Jurkat, Clone E6-1 (cell line): ENCODE measurements at regions not wholly inside any gene's neighbourhood (a gene's known extent, or its start where the extent isn't known, plus 50 kb on each side); places are given as distances from the start of the nearest gene placed in this dataset.
"Not testable (repeated sequence)": the region's sequence is repeated elsewhere in the genome, so short reads cannot be mapped to it uniquely, and the experiment has no call there.

ENCODE experiments used
- DNase-seq: peaks from one replicate; pipeline ENCODE4 v3.0.0-alpha.2; 2011; ENCODE audit warnings: low read depth, low spot score
- H3K4me3 ChIP-seq: 2 replicates; pipeline ENCODE4 v1.5.1; 2011; ENCODE audit warnings: mild to moderate bottlenecking, low read length, control low read depth, moderate library complexity

- DNase-seq = no peak
- H3K4me3 ChIP-seq = no peak overlapping the region
Measured at GRCh38 chr13:80105350-80105749, 235.6 kb downstream of the SPRY2 start.

- DNase-seq = no peak
- no peak overlapping the region for H3K4me3 ChIP-seq
Measured at GRCh38 chr13:80101040-80101439, 239.9 kb downstream of the SPRY2 start.

DNA sequence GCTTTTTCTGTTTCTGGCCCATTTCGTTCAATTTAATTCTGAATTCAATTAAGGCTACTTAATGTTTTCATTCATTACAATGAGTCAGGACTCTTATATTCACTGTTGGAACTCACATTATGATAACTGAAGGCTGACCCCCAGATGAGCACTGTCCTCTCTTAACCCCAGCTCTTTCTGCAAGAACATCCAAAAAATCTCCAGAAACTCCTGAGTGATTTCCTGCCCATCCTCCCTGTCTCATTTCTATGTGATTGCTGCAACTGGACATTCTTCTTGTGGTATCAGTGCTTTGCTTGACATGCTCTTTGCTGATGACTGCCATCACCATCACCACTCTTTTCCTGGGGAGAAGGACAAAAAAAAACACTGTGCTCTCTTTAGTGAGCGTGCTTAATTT lies 240.3 kb downstream of the SPRY2 start:
- H3K4me3 ChIP-seq = no peak overlapping the region
- DNase-seq = no peak

- no peak overlapping the region for H3K4me3 ChIP-seq
- no peak for DNase-seq
Measured at GRCh38 chr13:80097561-80097960, 243.4 kb downstream of the SPRY2 start.

- DNase-seq = no peak
- no peak overlapping the region for H3K4me3 ChIP-seq
Measured at GRCh38 chr13:80096383-80096782, 244.5 kb downstream of the SPRY2 start.

DNA sequence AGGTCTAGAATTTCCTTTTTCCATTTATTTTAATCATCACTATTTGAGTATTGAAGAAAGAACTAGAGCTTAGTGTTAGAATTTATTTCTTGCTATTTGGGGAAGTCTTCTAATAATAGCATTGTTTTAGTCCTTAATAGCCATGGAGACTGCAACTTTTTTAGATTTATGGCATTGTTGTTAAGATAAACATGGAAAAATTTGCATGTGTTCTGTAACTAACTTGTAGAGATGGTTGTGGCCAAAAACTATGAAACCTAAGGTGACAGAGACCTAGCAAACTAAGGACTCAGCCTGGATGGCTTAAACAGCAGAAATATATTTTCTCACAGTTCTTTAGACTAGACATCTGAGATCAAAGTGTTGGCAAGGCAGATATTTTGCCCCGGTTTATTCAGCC lies 246.4 kb downstream of the SPRY2 start:
- no peak overlapping the region for H3K4me3 ChIP-seq
- DNase-seq = no peak

GRCh38 chr13:80093888-80094287 lies 247.0 kb downstream of the SPRY2 start:
- no peak for DNase-seq
- H3K4me3 ChIP-seq = no peak overlapping the region

- no peak for DNase-seq
- no peak overlapping the region for H3K4me3 ChIP-seq
Measured at GRCh38 chr13:80086304-80086721, 254.6 kb downstream of the SPRY2 start.

GRCh38 chr13:80083853-80084676 lies 256.9 kb downstream of the SPRY2 start:
- DNase-seq = no peak
- no peak overlapping the region for H3K4me3 ChIP-seq

DNA sequence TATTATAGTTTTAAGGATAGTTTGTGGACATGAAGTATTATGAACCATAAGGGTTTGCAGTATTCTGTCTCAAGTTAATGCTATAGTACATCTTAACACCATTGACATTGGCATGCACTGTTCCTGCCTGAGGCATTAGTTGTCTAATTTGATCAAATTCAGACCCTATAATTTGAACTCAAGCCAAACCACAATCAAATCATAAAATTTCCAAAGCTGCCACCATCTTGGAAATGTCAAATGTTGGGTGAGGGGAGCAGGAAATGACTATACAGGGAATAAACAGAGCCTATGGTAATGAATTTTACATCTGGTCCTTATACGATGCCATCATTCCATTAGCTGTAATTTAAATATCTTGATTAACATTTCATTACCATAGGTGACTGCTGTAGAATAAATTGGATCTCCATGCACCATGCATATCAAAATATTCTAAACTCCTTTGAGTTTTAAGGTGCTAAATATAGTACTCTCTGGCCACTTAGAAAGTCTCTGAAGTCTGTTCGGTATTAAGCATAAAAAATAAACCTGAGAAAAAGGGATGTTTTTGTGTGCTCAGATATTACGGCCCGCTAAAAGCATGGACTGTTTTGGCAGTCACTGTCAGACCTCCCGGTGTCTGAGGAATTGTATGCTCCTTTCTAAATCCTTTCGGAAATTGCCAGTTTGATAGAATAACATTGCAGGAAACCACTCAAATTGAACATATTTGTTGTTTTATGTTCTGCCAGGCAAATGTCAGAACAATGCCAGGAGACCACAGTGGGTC lies 257.7 kb downstream of the SPRY2 start:
- no peak for DNase-seq
- no peak overlapping the region for H3K4me3 ChIP-seq

DNA sequence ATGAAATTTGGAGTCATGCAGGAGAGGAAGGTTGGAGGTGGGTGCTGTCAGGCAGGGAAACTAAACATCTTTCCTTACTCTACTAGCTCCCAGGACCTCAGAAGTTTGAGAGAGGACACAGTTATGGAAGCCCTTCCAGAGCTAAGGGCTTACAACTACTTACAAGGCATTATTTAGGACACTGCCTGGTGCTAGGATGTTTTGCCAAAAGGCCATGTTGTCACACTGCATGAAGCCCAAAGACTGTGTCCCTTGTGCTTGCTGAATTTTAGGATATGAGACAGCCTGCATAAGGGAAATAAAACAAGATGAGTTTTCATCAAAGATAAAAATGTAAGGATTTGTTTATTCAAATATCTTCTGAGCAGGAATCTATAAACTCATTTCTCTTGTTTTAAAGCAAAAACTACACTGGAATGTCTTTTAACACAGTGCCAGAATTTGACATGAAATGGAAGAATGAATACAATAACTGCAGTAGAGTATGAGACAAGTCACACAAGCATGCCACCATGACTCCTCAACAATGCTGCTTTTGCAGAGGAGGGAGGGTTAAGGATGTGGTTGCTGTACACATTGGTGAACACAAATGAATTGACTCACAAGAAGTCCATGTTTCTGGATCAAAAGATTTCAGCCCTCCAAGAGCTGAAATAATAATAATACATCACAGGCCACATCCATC lies 258.4 kb downstream of the SPRY2 start:
- H3K4me3 ChIP-seq = no peak overlapping the region
- DNase-seq = no peak

DNA sequence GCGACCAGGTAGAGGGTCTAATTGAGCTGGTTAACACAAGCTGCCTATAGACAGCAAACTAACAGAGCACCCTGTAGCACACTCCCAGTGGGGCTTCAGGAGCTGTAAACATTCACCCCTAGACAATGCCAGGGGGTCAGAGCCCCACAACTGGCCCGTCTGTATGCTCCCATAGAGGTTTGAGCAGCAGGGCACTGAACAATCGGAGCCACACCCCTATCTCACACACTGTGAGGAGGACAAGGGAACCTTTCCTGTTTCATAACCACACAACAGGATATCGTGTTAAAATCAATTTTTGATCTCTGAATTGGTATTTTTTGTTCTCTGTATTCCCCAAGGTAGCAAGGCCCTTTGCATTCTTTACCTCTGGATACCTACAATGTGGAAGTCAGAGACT lies 266.1 kb downstream of the SPRY2 start:
- H3K4me3 ChIP-seq = no peak overlapping the region
- no peak for DNase-seq

DNA sequence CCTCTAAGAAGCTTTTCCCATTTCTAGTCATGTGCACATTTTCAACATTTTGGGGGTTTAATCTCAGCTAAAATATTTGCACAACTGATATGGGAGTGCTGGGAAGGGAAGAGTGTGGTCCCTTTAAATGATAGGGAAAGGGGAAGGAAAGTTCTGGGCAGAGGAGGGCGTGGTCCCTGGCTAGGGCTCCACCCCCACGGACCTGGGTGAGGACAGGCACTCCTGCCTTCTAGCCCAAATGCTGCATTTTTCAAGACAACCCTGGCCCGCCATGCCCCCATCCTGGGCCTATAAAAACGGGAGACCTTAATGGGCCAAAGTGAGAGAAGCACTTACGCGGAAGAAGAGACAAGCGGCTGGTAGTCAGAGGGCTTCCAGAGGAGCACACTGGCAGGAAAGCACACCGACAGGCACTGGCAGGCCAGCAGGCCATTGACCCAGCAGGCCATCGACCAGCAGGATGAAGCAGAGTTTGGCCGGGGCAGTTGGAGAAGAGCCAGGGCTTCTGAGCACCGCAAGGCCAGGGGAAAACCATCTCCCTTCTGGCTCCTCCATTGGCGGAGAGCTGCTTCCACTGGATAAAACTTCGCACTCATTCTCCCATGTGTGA lies 266.7 kb downstream of the SPRY2 start:
- DNase-seq = no peak
- H3K4me3 ChIP-seq = no peak overlapping the region

DNA sequence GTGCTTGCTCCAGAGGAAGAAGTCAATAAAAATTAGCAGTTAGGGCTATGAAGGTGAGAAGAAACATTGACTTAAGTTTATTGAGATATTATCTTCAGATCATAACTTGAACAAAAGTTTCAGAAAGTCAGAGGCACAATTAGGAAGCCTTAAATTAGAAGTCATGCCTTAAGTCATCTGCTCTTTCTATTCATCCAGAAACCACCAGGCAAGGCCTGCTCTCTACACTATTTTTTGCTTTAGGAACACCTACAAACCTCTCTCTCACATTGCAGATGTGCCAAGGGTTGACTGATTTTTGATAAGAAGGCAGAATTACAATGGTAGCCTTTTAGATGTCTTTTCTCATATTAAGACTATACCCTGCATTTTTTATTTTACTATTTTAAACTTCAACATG lies 268.7 kb downstream of the SPRY2 start:
- H3K4me3 ChIP-seq = no peak overlapping the region
- DNase-seq = no peak

DNA sequence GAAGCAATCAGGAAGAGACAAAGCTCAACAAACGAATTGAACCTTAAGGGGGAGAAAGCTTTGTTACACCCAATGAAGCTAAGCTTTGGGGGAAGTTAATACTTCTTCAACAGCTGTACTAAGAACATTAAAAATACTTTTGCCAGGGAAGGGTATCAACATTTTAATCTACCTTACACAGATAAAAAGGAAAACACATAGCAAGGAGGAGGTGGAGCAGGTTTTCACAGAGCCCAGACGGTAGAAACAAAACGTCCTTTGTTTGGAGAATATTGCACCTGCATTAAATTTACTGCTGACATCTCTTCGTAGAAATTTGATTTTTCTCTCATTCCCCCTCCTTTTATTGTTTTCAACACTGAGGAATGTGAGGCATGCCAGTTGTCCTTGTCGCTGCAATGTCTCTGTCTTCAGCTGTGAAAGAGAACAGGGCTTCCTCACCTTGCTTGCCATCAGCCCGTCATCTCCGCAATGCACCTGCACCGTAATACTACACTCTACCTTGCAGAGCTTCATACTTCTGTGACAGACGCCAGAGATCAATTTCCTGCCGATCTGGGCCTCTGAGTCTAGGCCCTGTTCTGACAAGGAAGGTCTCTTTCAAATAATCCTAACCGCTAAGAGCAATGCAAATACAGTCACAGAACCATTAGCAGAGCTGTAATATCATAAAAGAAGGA lies 270.8 kb downstream of the SPRY2 start:
- DNase-seq = no peak
- H3K4me3 ChIP-seq = no peak overlapping the region

GRCh38 chr13:80069374-80069773 lies 271.6 kb downstream of the SPRY2 start:
- no peak overlapping the region for H3K4me3 ChIP-seq
- no peak for DNase-seq

- DNase-seq = no peak
- no peak overlapping the region for H3K4me3 ChIP-seq
Measured at GRCh38 chr13:80065996-80066395, 274.9 kb downstream of the SPRY2 start.

DNA sequence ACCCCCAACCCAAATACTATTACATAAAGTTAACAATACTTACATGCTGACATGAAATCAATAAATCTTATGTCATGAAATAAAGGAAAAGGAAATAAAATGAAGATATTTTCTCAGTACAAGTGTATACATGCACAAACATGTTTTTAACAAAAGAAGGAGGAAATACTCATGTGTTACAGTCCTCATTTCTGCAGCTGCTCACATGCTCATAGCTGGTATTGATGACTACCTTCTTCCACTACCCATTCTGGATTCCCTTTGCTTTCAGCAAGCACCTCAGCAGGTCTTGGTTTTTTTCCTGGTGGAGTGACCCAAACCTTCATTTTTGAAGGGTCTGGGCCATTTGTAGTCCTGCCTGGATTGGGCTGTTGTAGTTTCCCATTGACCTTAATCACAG lies 278.5 kb downstream of the SPRY2 start:
- not testable (repeated sequence) for H3K4me3 ChIP-seq, DNase-seq

- no peak overlapping the region for H3K4me3 ChIP-seq
- DNase-seq = no peak
Measured at GRCh38 chr13:80059789-80060188, 281.1 kb downstream of the SPRY2 start.
